ENCODE measurements at regions not wholly inside any gene's neighbourhood (a gene's known extent, or its start where the extent isn't known, plus 50 kb on each side); places are given as distances from the start of the nearest gene placed in this dataset.

DNA sequence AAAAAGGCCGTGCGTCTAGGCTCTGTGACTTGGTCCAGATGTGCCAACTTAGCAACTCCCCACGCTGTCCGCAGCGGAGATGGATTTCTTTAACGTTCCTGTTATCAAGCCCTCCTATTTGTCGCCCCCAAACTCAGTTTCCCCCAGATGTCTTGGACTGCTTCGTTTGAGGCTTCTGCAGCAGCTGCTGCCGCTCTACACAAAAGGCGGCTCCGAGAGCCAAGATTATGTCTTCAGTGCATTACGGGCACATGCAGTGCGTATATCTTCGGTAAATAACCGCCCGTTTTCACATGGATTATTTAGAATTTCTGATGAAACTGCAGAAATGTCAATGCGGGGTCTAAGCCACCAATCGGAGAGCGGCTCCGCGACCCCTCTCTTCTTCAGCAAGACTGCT is 240.6 kb upstream of the ZFHX3 start:
- TF ChIP-seq, protein P1, sequence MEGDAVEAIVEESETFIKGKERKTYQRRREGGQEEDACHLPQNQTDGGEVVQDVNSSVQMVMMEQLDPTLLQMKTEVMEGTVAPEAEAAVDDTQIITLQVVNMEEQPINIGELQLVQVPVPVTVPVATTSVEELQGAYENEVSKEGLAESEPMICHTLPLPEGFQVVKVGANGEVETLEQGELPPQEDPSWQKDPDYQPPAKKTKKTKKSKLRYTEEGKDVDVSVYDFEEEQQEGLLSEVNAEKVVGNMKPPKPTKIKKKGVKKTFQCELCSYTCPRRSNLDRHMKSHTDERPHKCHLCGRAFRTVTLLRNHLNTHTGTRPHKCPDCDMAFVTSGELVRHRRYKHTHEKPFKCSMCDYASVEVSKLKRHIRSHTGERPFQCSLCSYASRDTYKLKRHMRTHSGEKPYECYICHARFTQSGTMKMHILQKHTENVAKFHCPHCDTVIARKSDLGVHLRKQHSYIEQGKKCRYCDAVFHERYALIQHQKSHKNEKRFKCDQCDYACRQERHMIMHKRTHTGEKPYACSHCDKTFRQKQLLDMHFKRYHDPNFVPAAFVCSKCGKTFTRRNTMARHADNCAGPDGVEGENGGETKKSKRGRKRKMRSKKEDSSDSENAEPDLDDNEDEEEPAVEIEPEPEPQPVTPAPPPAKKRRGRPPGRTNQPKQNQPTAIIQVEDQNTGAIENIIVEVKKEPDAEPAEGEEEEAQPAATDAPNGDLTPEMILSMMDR (IDR thresholded peaks at IDR 0.05 in 8 of 11, conservative IDR thresholded peaks at IDR 0.05 in 3 of 11) = no peak
- TF ChIP-seq POLR2A (IDR thresholded peaks at IDR 0.05) (no peak), POLR2AphosphoS5 (IDR thresholded peaks at IDR 0.05) (no peak)

Data from spleen (tissue), 7 donors.